HG02610 (cell line): ENCODE measurements at regions not wholly inside any gene's neighbourhood (a gene's known extent, or its start where the extent isn't known, plus 50 kb on each side); places are given as distances from the start of the nearest gene placed in this dataset.

Source experiments
- ATAC-seq: cut with Tn5 transposase; IDR thresholded peaks from one replicate; pipeline ENCODE4 v1.9.1; 2021; ENCODE audit warnings: mild to moderate bottlenecking, moderate library complexity; ENCODE audit not compliant: unreplicated experiment

GRCh38 chr6:88359530-88360202 is 193.5 kb upstream of the CNR1 start:
- ATAC-seq, result no peak

GRCh38 chr6:88358846-88359245 is 192.7 kb upstream of the CNR1 start:
- no peak for ATAC-seq

GRCh38 chr6:88349511-88349910 is 183.4 kb upstream of the CNR1 start:
- ATAC-seq, result no peak

- ATAC-seq, result no peak
Measured at GRCh38 chr6:88342336-88342735, 176.2 kb upstream of the CNR1 start.

- ATAC-seq, result no peak
Measured at GRCh38 chr6:88339761-88340160, 173.6 kb upstream of the CNR1 start.

GRCh38 chr6:88321306-88321705 is 155.2 kb upstream of the CNR1 start:
- no peak for ATAC-seq

- ATAC-seq, result no peak
Measured at GRCh38 chr6:88311561-88311960, 145.4 kb upstream of the CNR1 start.

- ATAC-seq, result no peak
Measured at GRCh38 chr6:88304520-88304919, 138.4 kb upstream of the CNR1 start.

- ATAC-seq, result no peak
Measured at GRCh38 chr6:88302769-88303225, 136.7 kb upstream of the CNR1 start.

GRCh38 chr6:88301888-88302768 is 136.0 kb upstream of the CNR1 start:
- ATAC-seq, result no peak

- no peak for ATAC-seq
Measured at GRCh38 chr6:88301256-88301655, 135.1 kb upstream of the CNR1 start.

- ATAC-seq, result no peak
Measured at GRCh38 chr6:88298066-88298845, 132.1 kb upstream of the CNR1 start.

GRCh38 chr6:88296694-88297093 is 130.5 kb upstream of the CNR1 start:
- ATAC-seq, result no peak

- ATAC-seq, result no peak
Measured at GRCh38 chr6:88295663-88296062, 129.5 kb upstream of the CNR1 start.

GRCh38 chr6:88294702-88295101 is 128.6 kb upstream of the CNR1 start:
- ATAC-seq, result no peak

- no peak for ATAC-seq
Measured at GRCh38 chr6:88290411-88290810, 124.3 kb upstream of the CNR1 start.

- no peak for ATAC-seq
Measured at GRCh38 chr6:88287696-88288095, 121.5 kb upstream of the CNR1 start.

- no peak for ATAC-seq
Measured at GRCh38 chr6:88276331-88276730, 110.2 kb upstream of the CNR1 start.

- ATAC-seq, result no peak
Measured at GRCh38 chr6:88268508-88268907, 102.4 kb upstream of the CNR1 start.

GRCh38 chr6:88266126-88266525 is 100.0 kb upstream of the CNR1 start:
- no peak for ATAC-seq

GRCh38 chr6:88263591-88263990 is 97.4 kb upstream of the CNR1 start:
- ATAC-seq, result no peak
